T-cell (primary cell): ENCODE measurements at regions not wholly inside any gene's neighbourhood (a gene's known extent, or its start where the extent isn't known, plus 50 kb on each side); places are given as distances from the start of the nearest gene placed in this dataset.
"Not testable (repeated sequence)": the region's sequence is repeated elsewhere in the genome, so short reads cannot be mapped to it uniquely, and the experiment has no call there.

Experiments used
- ATAC-seq, 4 experiments: fragments of 200-7000 bp in 3 of 4; fragments of 150-1000 bp in 1 of 4; cut with Tn5 transposase; replicated peaks in 1 of 4; 1 replicate in 3 of 4; 2 replicates in 1 of 4; pipeline ENCODE4 v1.10.0; 2021; ENCODE audit warnings: moderate library complexity in 3 of 4, mild to moderate bottlenecking in 2 of 4, moderate number of reproducible peaks in 1 of 4
- CTCF ChIA-PET, 2 donors: fragments of 300-600 bp; sonication (Branson Sonifier 250); formaldehyde crosslinking; loops; one replicate each; lab custom pipeline; 2022; ENCODE audit warnings: antibody characterized with exemption in 2 of 2; lab: Charles Lee
- POLR2A ChIA-PET, 2 donors: fragments of 300-600 bp; sonication (Branson Sonifier 250); formaldehyde crosslinking; loops; one replicate each; lab custom pipeline; 2022; ENCODE audit warnings: antibody characterized with exemption in 2 of 2; lab: Charles Lee
- DNase-seq, 35 experiments: peaks; one replicate each; pipeline versions ENCODE4 v3.0.0 to v3.0.0-alpha.2; 2013 to 2023
- H3K27ac ChIP-seq: one replicate; pipeline ENCODE4 v1.5.1; 2013; ENCODE audit warnings: low read length
- H3K27me3 ChIP-seq, 2 experiments: replicated peaks in 1 of 2; 1 replicate in 1 of 2; 2 replicates in 1 of 2; pipeline versions ENCODE4 v1.6.1 to v1.7.0; 2013; ENCODE audit warnings: low read length in 1 of 2, mixed read lengths in 1 of 2; ENCODE audit not compliant: control insufficient read depth in 2 of 2, insufficient read depth in 2 of 2; ENCODE audit errors: extremely low read depth in 1 of 2
- H3K36me3 ChIP-seq, 2 donors: 1 replicate in 1 of 2; 2 replicates in 1 of 2; pipeline versions ENCODE4 v1.6.1 to v1.7.0; 2013; ENCODE audit warnings: low read length in 1 of 2; ENCODE audit not compliant: control insufficient read depth in 2 of 2, insufficient read depth in 1 of 2; ENCODE audit errors: extremely low read depth in 1 of 2
- H3K4me1 ChIP-seq, 2 experiments: 1 replicate in 1 of 2; 2 replicates in 1 of 2; pipeline versions ENCODE4 v1.6.1 to v1.7.0; 2013; ENCODE audit warnings: low read length in 2 of 2, mixed read lengths in 1 of 2; ENCODE audit not compliant: insufficient read depth in 2 of 2, control insufficient read depth in 1 of 2; ENCODE audit errors: extremely low read depth in 1 of 2
- H3K4me3 ChIP-seq, 2 donors: 1 replicate in 1 of 2; 2 replicates in 1 of 2; pipeline versions ENCODE4 v1.5.1 to v1.7.0; 2013; ENCODE audit warnings: mild to moderate bottlenecking in 2 of 2, low read length in 1 of 2, moderate library complexity in 1 of 2; ENCODE audit not compliant: control insufficient read depth in 1 of 2; ENCODE audit errors: extremely low read depth in 1 of 2
- H3K9me3 ChIP-seq: 2 replicates; pipeline ENCODE4 v1.7.0; 2013
- H3K27ac Mint-ChIP-seq, 2 donors: one replicate each; pipeline ENCODE4 v1.8.0; 2020 to 2021; ENCODE audit warnings: mild to moderate bottlenecking in 2 of 2, mixed read lengths in 2 of 2
- H3K27me3 Mint-ChIP-seq, 2 donors: one replicate each; pipeline ENCODE4 v1.8.0; 2021 to 2022; ENCODE audit warnings: mixed read lengths in 2 of 2
- H3K36me3 Mint-ChIP-seq: one replicate; pipeline ENCODE4 v1.8.0; 2021; ENCODE audit warnings: mixed read lengths
- H3K4me1 Mint-ChIP-seq, 3 donors: one replicate each; pipeline ENCODE4 v1.8.0; 2020 to 2022; ENCODE audit warnings: mixed read lengths in 3 of 3, mild to moderate bottlenecking in 1 of 3
- H3K4me3 Mint-ChIP-seq, 3 donors: one replicate each; pipeline ENCODE4 v1.8.0; 2020 to 2022; ENCODE audit warnings: mild to moderate bottlenecking in 3 of 3, mixed read lengths in 3 of 3, moderate library complexity in 3 of 3
- H3K9me3 Mint-ChIP-seq, 3 donors: one replicate each; pipeline ENCODE4 v1.8.0; 2020 to 2022; ENCODE audit warnings: mixed read lengths in 3 of 3
- WGBS: methylation state at CpG from one replicate; pipeline ENCODE4 v1.1.5; 2013; ENCODE audit warnings: missing lambda C conversion rate; ENCODE audit not compliant: insufficient coverage; 5-methylcytosine and 5-hydroxymethylcytosine counted together

GRCh38 chr1:146794236-146794635, 143.9 kb upstream of the NBPF12 start:
- H3K4me3 ChIP-seq, H3K4me1 Mint-ChIP-seq, H3K9me3 Mint-ChIP-seq, H3K36me3 Mint-ChIP-seq, H3K4me3 Mint-ChIP-seq, H3K27ac Mint-ChIP-seq, H3K9me3 ChIP-seq, CTCF ChIA-PET, POLR2A ChIA-PET, H3K36me3 ChIP-seq, H3K27me3 Mint-ChIP-seq, H3K27me3 ChIP-seq, ATAC-seq, H3K4me1 ChIP-seq, H3K27ac ChIP-seq, DNase-seq: not testable (repeated sequence)
- WGBS, result 90% methylated on average over 11 of the region's 19 CpGs

DNA sequence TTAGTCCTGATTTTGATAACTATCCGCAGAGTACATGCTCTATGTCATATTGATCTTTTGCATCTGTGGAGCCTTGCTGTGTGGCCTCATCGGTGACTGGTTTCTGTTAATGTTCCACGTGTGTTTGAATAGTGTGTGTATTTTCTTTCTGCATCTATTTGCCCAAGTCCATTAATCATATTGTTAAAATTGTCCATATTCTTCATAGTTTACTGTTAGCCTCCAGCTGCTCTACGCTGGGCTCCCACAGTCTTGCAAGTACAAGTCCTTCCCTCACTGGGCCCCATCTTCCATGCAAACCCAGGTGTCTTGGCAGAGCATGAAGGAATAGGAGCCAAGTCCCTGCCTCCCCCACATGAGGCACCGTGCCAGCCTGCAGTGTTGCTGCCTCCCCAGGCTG, 145.4 kb upstream of the NBPF12 start:
- H3K27me3 Mint-ChIP-seq, H3K36me3 Mint-ChIP-seq, H3K9me3 ChIP-seq, H3K4me3 ChIP-seq, H3K27ac ChIP-seq, H3K4me1 Mint-ChIP-seq, H3K4me1 ChIP-seq, DNase-seq, H3K27ac Mint-ChIP-seq, CTCF ChIA-PET, H3K27me3 ChIP-seq, POLR2A ChIA-PET, H3K4me3 Mint-ChIP-seq, H3K36me3 ChIP-seq, H3K9me3 Mint-ChIP-seq, ATAC-seq: not testable (repeated sequence)
- WGBS, result no CpG with 5 or more reads among the region's 5 CpGs

DNA sequence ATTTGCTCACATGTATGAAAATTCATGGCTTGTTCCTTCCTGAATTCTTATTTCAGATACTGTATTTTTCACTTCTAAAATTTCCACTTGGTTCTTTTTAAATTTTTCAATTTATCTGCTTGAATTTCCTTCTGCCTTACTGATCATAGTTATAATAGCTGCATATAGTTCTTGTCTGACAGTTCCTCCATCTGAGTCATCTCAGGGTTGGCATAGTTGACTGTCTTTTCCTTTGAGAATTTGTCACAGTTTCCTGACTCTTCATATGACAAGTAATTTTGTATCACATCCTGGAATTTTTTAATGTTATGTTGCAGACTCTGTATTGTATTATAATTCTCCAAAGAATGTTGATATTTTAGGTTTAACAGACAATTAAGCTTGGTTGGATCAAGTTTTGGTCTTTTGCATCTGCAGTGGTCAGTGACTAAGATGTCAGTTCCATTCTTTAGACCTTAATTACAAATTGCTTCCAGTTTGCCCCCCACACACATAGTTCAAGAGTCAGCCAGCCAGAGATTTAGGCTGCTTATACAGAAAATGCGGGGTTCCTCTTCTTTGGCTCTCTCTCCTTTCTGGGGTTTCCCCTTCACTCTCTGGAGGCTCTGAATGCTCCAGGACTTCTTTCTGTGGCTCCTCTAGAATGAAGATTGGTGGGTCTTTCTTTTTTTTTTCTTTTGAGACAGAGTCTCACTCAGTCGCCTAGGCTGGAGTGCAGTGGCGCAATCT, 153.7 kb upstream of the NBPF12 start:
- H3K36me3 Mint-ChIP-seq, H3K27ac Mint-ChIP-seq, H3K4me3 Mint-ChIP-seq, H3K4me3 ChIP-seq, H3K27me3 Mint-ChIP-seq, POLR2A ChIA-PET, CTCF ChIA-PET, ATAC-seq, H3K4me1 ChIP-seq, H3K9me3 ChIP-seq, DNase-seq, H3K36me3 ChIP-seq, H3K27me3 ChIP-seq, H3K4me1 Mint-ChIP-seq, H3K9me3 Mint-ChIP-seq, H3K27ac ChIP-seq: not testable (repeated sequence)
- no CpG with 5 or more reads among the region's 3 CpGs for WGBS

GRCh38 chr1:146781235-146781634, 156.9 kb upstream of the NBPF12 start:
- H3K36me3 ChIP-seq, H3K4me1 Mint-ChIP-seq, CTCF ChIA-PET, H3K4me3 ChIP-seq, H3K36me3 Mint-ChIP-seq, H3K4me1 ChIP-seq, H3K27me3 Mint-ChIP-seq, H3K27ac Mint-ChIP-seq, DNase-seq, H3K27ac ChIP-seq, H3K9me3 Mint-ChIP-seq, H3K9me3 ChIP-seq, H3K27me3 ChIP-seq, ATAC-seq, POLR2A ChIA-PET, H3K4me3 Mint-ChIP-seq: not testable (repeated sequence)
- 90% methylated on average over 3 of the region's 7 CpGs for WGBS

- CTCF ChIA-PET, H3K9me3 Mint-ChIP-seq, DNase-seq, H3K27me3 ChIP-seq, H3K4me1 ChIP-seq, H3K27me3 Mint-ChIP-seq, ATAC-seq, H3K36me3 Mint-ChIP-seq, H3K4me3 Mint-ChIP-seq, POLR2A ChIA-PET, H3K9me3 ChIP-seq, H3K36me3 ChIP-seq, H3K4me1 Mint-ChIP-seq, H3K4me3 ChIP-seq, H3K27ac Mint-ChIP-seq, H3K27ac ChIP-seq: not testable (repeated sequence)
- WGBS, result no CpG with 5 or more reads among the region's 13 CpGs
Measured at GRCh38 chr1:146777826-146778602, 160.1 kb upstream of the NBPF12 start.

- WGBS, result no CpG with 5 or more reads among the region's 6 CpGs
- H3K27me3 ChIP-seq, H3K4me3 Mint-ChIP-seq, H3K4me3 ChIP-seq, ATAC-seq, CTCF ChIA-PET, H3K4me1 ChIP-seq, POLR2A ChIA-PET, H3K9me3 ChIP-seq, H3K4me1 Mint-ChIP-seq, H3K36me3 Mint-ChIP-seq, H3K27ac Mint-ChIP-seq, H3K36me3 ChIP-seq, H3K27me3 Mint-ChIP-seq, DNase-seq, H3K27ac ChIP-seq, H3K9me3 Mint-ChIP-seq: not testable (repeated sequence)
Measured at GRCh38 chr1:146774988-146775387, 163.1 kb upstream of the NBPF12 start.
